IMR-90 (cell line): ENCODE measurements at regions not wholly inside any gene's neighbourhood (a gene's known extent, or its start where the extent isn't known, plus 50 kb on each side); places are given as distances from the start of the nearest gene placed in this dataset.

ENCODE experiments used
- ATAC-seq: fragments of 200-7000 bp; cut with Tn5 transposase; 2 replicates; pipeline ENCODE4 v1.9.1; 2020; ENCODE audit warnings: low read depth, mild to moderate bottlenecking, moderate library complexity
- BruUV-seq: library from RNA; stranded (reverse); fragments of 400-500 nt; replicated peaks from 2 replicates; lab custom pipeline; 2021; lab: Mats Ljungman, UMichigan
- CTCF ChIA-PET: fragments of 300-600 bp; formaldehyde crosslinking; extraction: SDS; loops from one replicate; lab custom pipeline; 2021; ENCODE audit warnings: antibody characterized with exemption; lab: Yijun Ruan, JAX
- POLR2A ChIA-PET: fragments of 300-600 bp; sonication (Branson Sonifier 250); formaldehyde crosslinking; loops from one replicate; lab custom pipeline; 2022; ENCODE audit warnings: antibody characterized with exemption; ENCODE audit not compliant: unreplicated experiment; lab: Charles Lee
- DNase-seq: peaks from one replicate; pipeline ENCODE4 v3.0.0; 2013
- H2AFZ ChIP-seq: replicated peaks from 2 replicates; pipeline ENCODE3; 2013; ENCODE audit warnings: low read length, mild to moderate bottlenecking; ENCODE audit not compliant: poor library complexity
- H2AK5ac ChIP-seq: 2 replicates; pipeline ENCODE4 v1.6.1; 2013; ENCODE audit warnings: low read depth, low read length, inconsistent platforms
- H2AK9ac ChIP-seq: replicated peaks from 2 replicates; pipeline ENCODE3; 2013; ENCODE audit warnings: mild to moderate bottlenecking, low read depth, low read length, moderate library complexity; ENCODE audit not compliant: poor library complexity
- H2BK120ac ChIP-seq: 2 replicates; pipeline ENCODE4 v1.6.1; 2013; ENCODE audit warnings: low read depth, low read length, inconsistent platforms
- H2BK15ac ChIP-seq: 3 replicates; pipeline ENCODE4 v1.6.1; 2013; ENCODE audit warnings: low read depth, low read length, inconsistent platforms
- H2BK20ac ChIP-seq: 2 replicates; pipeline ENCODE4 v1.6.1; 2013; ENCODE audit warnings: low read depth, mild to moderate bottlenecking, inconsistent platforms, low read length, moderate library complexity
- H2BK5ac ChIP-seq: 2 replicates; pipeline ENCODE4 v1.6.1; 2013; ENCODE audit warnings: mild to moderate bottlenecking, low read depth, low read length, inconsistent platforms; ENCODE audit not compliant: poor library complexity, severe bottlenecking
- H3K14ac ChIP-seq: replicated peaks from 2 replicates; pipeline ENCODE4 v1.6.1; 2013; ENCODE audit warnings: low read depth, low read length, inconsistent platforms
- H3K18ac ChIP-seq: 2 replicates; pipeline ENCODE4 v1.6.1; 2013; ENCODE audit warnings: low read depth, low read length, control low read depth
- H3K23ac ChIP-seq: 2 replicates; pipeline ENCODE4 v1.6.1; 2013; ENCODE audit warnings: low read depth, low read length, inconsistent platforms
- H3K27ac ChIP-seq: 2 replicates; pipeline ENCODE4 v1.5.1; 2013; ENCODE audit warnings: mild to moderate bottlenecking, control low read depth, low read length; ENCODE audit not compliant: insufficient read depth
- H3K27me3 ChIP-seq: 2 replicates; pipeline ENCODE4 v1.6.1; 2013; ENCODE audit warnings: low read length; ENCODE audit not compliant: control insufficient read depth, insufficient read depth
- H3K36me3 ChIP-seq: 2 replicates; pipeline ENCODE4 v1.6.1; 2013; ENCODE audit warnings: low read length, mixed read lengths; ENCODE audit not compliant: control insufficient read depth, insufficient read depth
- H3K4ac ChIP-seq: 2 replicates; pipeline ENCODE4 v1.6.1; 2013; ENCODE audit warnings: low read depth, low read length, inconsistent platforms
- H3K4me1 ChIP-seq: 2 replicates; pipeline ENCODE4 v1.6.1; 2013; ENCODE audit warnings: low read length, mixed read lengths; ENCODE audit not compliant: control insufficient read depth, insufficient read depth
- H3K4me2 ChIP-seq: 2 replicates; pipeline ENCODE4 v1.6.1; 2013; ENCODE audit warnings: low read depth, mild to moderate bottlenecking, control low read depth, low read length, moderate library complexity
- H3K4me3 ChIP-seq: 2 replicates; pipeline ENCODE4 v1.5.1; 2013; ENCODE audit warnings: low read depth, mild to moderate bottlenecking, control low read depth, low read length, moderate library complexity; ENCODE audit not compliant: insufficient read depth
- H3K56ac ChIP-seq: 2 replicates; pipeline ENCODE4 v1.6.1; 2013; ENCODE audit warnings: low read length, inconsistent platforms; ENCODE audit not compliant: insufficient read depth; ENCODE audit errors: extremely low read depth
- H3K79me1 ChIP-seq, 2 experiments: 2 replicates each; pipeline ENCODE4 v1.6.1; 2013; ENCODE audit warnings: low read length in 2 of 2, inconsistent platforms in 1 of 2, low read depth in 1 of 2
- H3K9ac ChIP-seq: 2 replicates; pipeline ENCODE4 v1.6.1; 2013; ENCODE audit warnings: low read depth, low read length, control low read depth
- H3K9me1 ChIP-seq: 2 replicates; pipeline ENCODE4 v1.6.1; 2013; ENCODE audit warnings: low read length, inconsistent platforms; ENCODE audit not compliant: insufficient read depth
- H3K9me3 ChIP-seq: 2 replicates; pipeline ENCODE4 v1.6.1; 2013; ENCODE audit warnings: low read length; ENCODE audit not compliant: control insufficient read depth, insufficient read depth
- H4K20me1 ChIP-seq: 2 replicates; pipeline ENCODE4 v1.6.1; 2013; ENCODE audit warnings: low read length, inconsistent platforms; ENCODE audit not compliant: insufficient read depth
- H4K5ac ChIP-seq: 2 replicates; pipeline ENCODE4 v1.6.1; 2013; ENCODE audit warnings: mild to moderate bottlenecking, low read depth, low read length, control low read depth
- H4K8ac ChIP-seq, 2 experiments: 2 replicates each; pipeline ENCODE4 v1.6.1; 2013; ENCODE audit warnings: low read depth in 2 of 2, low read length in 2 of 2, control low read depth in 1 of 2, inconsistent platforms in 1 of 2
- H4K91ac ChIP-seq: 2 replicates; pipeline ENCODE4 v1.6.1; 2013; ENCODE audit warnings: low read depth, low read length, inconsistent platforms; ENCODE audit not compliant: insufficient read depth
- BHLHE40 ChIP-seq: fragments of 150-350 bp; IDR thresholded peaks from 2 replicates; pipeline ENCODE4 v1.6.1; 2016; ENCODE audit warnings: mild to moderate bottlenecking, low read depth, low read length
- CEBPB ChIP-seq: IDR thresholded peaks from 2 replicates; pipeline ENCODE4 v1.6.1; 2012; ENCODE audit warnings: low read depth, low read length, improper control_type of control experiment
- CHD1 ChIP-seq: IDR thresholded peaks from 2 replicates; pipeline ENCODE4 v1.6.1; 2012; ENCODE audit warnings: low read depth, low read length, improper control_type of control experiment
- CTCF ChIP-seq: conservative IDR thresholded peaks from 2 replicates; pipeline ENCODE4 v1.5.1; 2012; ENCODE audit warnings: mild to moderate bottlenecking, low read depth, low read length, improper control_type of control experiment
- ELK1 ChIP-seq: fragments of 150-350 bp; IDR thresholded peaks from 2 replicates; pipeline ENCODE4 v1.6.1; 2016; ENCODE audit warnings: low read depth, mild to moderate bottlenecking, low read length, moderate library complexity, borderline replicate concordance
- FOS ChIP-seq: fragments of 150-350 bp; IDR thresholded peaks from 2 replicates; pipeline ENCODE4 v1.6.1; 2016; ENCODE audit warnings: low read depth, low read length
- MAFK ChIP-seq: IDR thresholded peaks from 2 replicates; pipeline ENCODE4 v1.6.1; 2012; ENCODE audit warnings: low read depth, low read length, improper control_type of control experiment
- MAZ ChIP-seq: IDR thresholded peaks from 2 replicates; pipeline ENCODE4 v1.6.1; 2012; ENCODE audit warnings: low read depth, mild to moderate bottlenecking, low read length, improper control_type of control experiment, moderate library complexity, borderline replicate concordance
- MXI1 ChIP-seq: IDR thresholded peaks from 2 replicates; pipeline ENCODE4 v1.6.1; 2012; ENCODE audit warnings: low read depth, mild to moderate bottlenecking, low read length, moderate library complexity, borderline replicate concordance
- NFE2L2 ChIP-seq: fragments of 150-350 bp; IDR thresholded peaks from 2 replicates; pipeline ENCODE4 v1.6.1; 2016; ENCODE audit warnings: low read depth, mild to moderate bottlenecking, low read length
- POLR2A ChIP-seq: IDR thresholded peaks from 2 replicates; pipeline ENCODE4 v1.6.1; 2012; ENCODE audit warnings: mild to moderate bottlenecking, low read depth, low read length
- RAD21 ChIP-seq: IDR thresholded peaks from 2 replicates; pipeline ENCODE4 v1.6.1; 2012; ENCODE audit warnings: low read length, improper control_type of control experiment
- RCOR1 ChIP-seq: IDR thresholded peaks from 2 replicates; pipeline ENCODE4 v1.6.1; 2012; ENCODE audit warnings: mild to moderate bottlenecking, low read length, improper control_type of control experiment; ENCODE audit not compliant: insufficient replicate concordance
- RFX5 ChIP-seq: IDR thresholded peaks from 2 replicates; pipeline ENCODE4 v1.8.0; 2012; ENCODE audit warnings: low read depth, mild to moderate bottlenecking, low read length, moderate library complexity
- SMC3 ChIP-seq: fragments of 150-350 bp; IDR thresholded peaks from 2 replicates; pipeline ENCODE4 v1.6.1; 2016; ENCODE audit warnings: low read depth, mild to moderate bottlenecking, antibody characterized with exemption, low read length, moderate library complexity
- USF2 ChIP-seq: fragments of 150-350 bp; IDR thresholded peaks from 2 replicates; pipeline ENCODE4 v1.6.1; 2017; ENCODE audit warnings: mild to moderate bottlenecking, antibody characterized with exemption, low read length, low read depth
- WGBS, 2 experiments: methylation state at CpG; one replicate each; pipeline versions ENCODE4 v1.1.5 to v1.1.7; 2013; ENCODE audit warnings: missing lambda C conversion rate in 2 of 2; ENCODE audit not compliant: insufficient read length in 1 of 2; ENCODE audit errors: extremely low coverage in 2 of 2; 5-methylcytosine and 5-hydroxymethylcytosine counted together
- dilution Hi-C: fragments of 300-500 bp; cut with HindIII; formaldehyde crosslinking; loops from one replicate; pipeline ENCODE4 v1.14.3; 2018; ENCODE audit warnings: low sequenced_read_pairs; ENCODE audit not compliant: unreplicated experiment
- in situ Hi-C: fragments of 300-500 bp; cut with MboI; formaldehyde crosslinking; loops from 3 replicates; pipeline ENCODE4 v1.14.3; 2019; ENCODE audit warnings: low sequenced_read_pairs, inconsistent platforms, mixed read lengths
- intact Hi-C: fragments of 100-400 bp; cut with micrococcal nuclease; formaldehyde crosslinking; loops from 2 replicates; pipeline ENCODE4 v1.10.0; 2022

GRCh38 chr1:80566867-80567266, 1233.9 kb upstream of the ADGRL2 start:
- POLR2A ChIA-PET, result no interaction called here
- Histone ChIP-seq H2BK120ac (no peak overlapping the region), H4K5ac (no peak overlapping the region), H3K9me1 (no peaks in the 10 kb centered on the region), H3K79me1 (no peaks in the 10 kb centered on the region), H2BK15ac (no peak overlapping the region), H4K8ac (no peak overlapping the region), H3K27ac (no peak overlapping the region), H3K9ac (no peak overlapping the region), H4K91ac (no peak overlapping the region), H2AK9ac (no peak overlapping the region), H2BK5ac (no peak overlapping the region), H3K9me3 (no peaks in the 10 kb centered on the region), H3K4me1 (no peaks in the 10 kb centered on the region), H2AFZ (no peak overlapping the region), H4K20me1 (no peaks in the 10 kb centered on the region), H2AK5ac (no peak overlapping the region), H3K27me3 (no peaks in the 10 kb centered on the region), H2BK20ac (no peak overlapping the region), H3K4me3 (no peak overlapping the region), H3K36me3 (no peaks in the 10 kb centered on the region), H3K18ac (no peak overlapping the region), H3K4ac (no peak overlapping the region), H3K23ac (no peak overlapping the region), H3K4me2 (no peak overlapping the region), H3K56ac (no peak overlapping the region), H3K14ac (no peak overlapping the region)
- intact Hi-C loops (no loop called here), dilution Hi-C loops (no loop called here), in situ Hi-C loops (no loop called here)
- ATAC-seq (no peak), DNase-seq (no peak)
- no CpG with 5 or more reads among the region's 2 CpGs for WGBS, 2 experiments
- no TSS peak for BruUV-seq
- TF ChIP-seq SMC3 (no peak), MAZ (no peak), CEBPB (no peak), ELK1 (no peak), POLR2A (no peak), RFX5 (no peak), RAD21 (no peak), MAFK (no peak), BHLHE40 (no peak), MXI1 (no peak), RCOR1 (no peak), FOS (no peak), NFE2L2 (no peak), CHD1 (no peak), CTCF (no peak), USF2 (no peak)
- CTCF ChIA-PET, result no interaction called here
